ENCODE measurements at regions not wholly inside any gene's neighbourhood (a gene's known extent, or its start where the extent isn't known, plus 50 kb on each side); places are given as distances from the start of the nearest gene placed in this dataset.

- intact Hi-C loops (cut with DNase I) = no loop called here
- Histone ChIP-seq H3K4me3 (no peak overlapping the region), H3K27me3 (no peaks in the 10 kb centered on the region), H3K4me1 (no peaks in the 10 kb centered on the region), H3K36me3 (no peaks in the 10 kb centered on the region), H3K9me3 (no peaks in the 10 kb centered on the region), H3K27ac (no peak overlapping the region)
- no peak for DNase-seq (ENCODE audit: low spot score in 2 of 2)
- no peak for TF ChIP-seq CTCF (IDR thresholded peaks at IDR 0.05)
Observed at GRCh38 chr2:5867056-5867455, 174.9 kb downstream of the SOX11 start.

- Histone ChIP-seq H3K9me3 (no peaks in the 10 kb centered on the region), H3K4me1 (no peaks in the 10 kb centered on the region), H3K27ac (no peak overlapping the region), H3K36me3 (no peaks in the 10 kb centered on the region), H3K4me3 (no peak overlapping the region), H3K27me3 (no peaks in the 10 kb centered on the region)
- intact Hi-C loops (cut with DNase I) = no loop called here
- TF ChIP-seq CTCF (IDR thresholded peaks at IDR 0.05) = no peak
- DNase-seq (ENCODE audit: low spot score in 2 of 2) = no peak
Observed at GRCh38 chr2:5868931-5869330, 176.7 kb downstream of the SOX11 start.

GRCh38 chr2:5869936-5870335 lies 177.8 kb downstream of the SOX11 start:
- H3K4me1 ChIP-seq = no peaks in the 10 kb centered on the region
- no peaks in the 10 kb centered on the region for H3K36me3 ChIP-seq
- no peak for DNase-seq (ENCODE audit: low spot score in 2 of 2)
- H3K9me3 ChIP-seq = no peaks in the 10 kb centered on the region
- no peak for TF ChIP-seq CTCF (IDR thresholded peaks at IDR 0.05)
- no peak overlapping the region for H3K27ac ChIP-seq
- no peaks in the 10 kb centered on the region for H3K27me3 ChIP-seq
- no peak overlapping the region for H3K4me3 ChIP-seq
- intact Hi-C loops (cut with DNase I) = no loop called here

GRCh38 chr2:5877360-5877759 lies 185.2 kb downstream of the SOX11 start:
- H3K9me3 ChIP-seq = no peaks in the 10 kb centered on the region
- H3K27me3 ChIP-seq = no peaks in the 10 kb centered on the region
- no peak for TF ChIP-seq CTCF (IDR thresholded peaks at IDR 0.05)
- no peaks in the 10 kb centered on the region for H3K36me3 ChIP-seq
- no peaks in the 10 kb centered on the region for H3K4me1 ChIP-seq
- DNase-seq (ENCODE audit: low spot score in 2 of 2) = no peak
- intact Hi-C loops (cut with DNase I) = no loop called here
- no peak overlapping the region for H3K4me3 ChIP-seq
- no peak overlapping the region for H3K27ac ChIP-seq

- H3K9me3 ChIP-seq = no peaks in the 10 kb centered on the region
- H3K4me3 ChIP-seq = no peak overlapping the region
- no peaks in the 10 kb centered on the region for H3K36me3 ChIP-seq
- no peaks in the 10 kb centered on the region for H3K27me3 ChIP-seq
- no peak for TF ChIP-seq CTCF (IDR thresholded peaks at IDR 0.05)
- intact Hi-C loops (cut with DNase I) = no loop called here
- H3K27ac ChIP-seq = no peak overlapping the region
- DNase-seq (ENCODE audit: low spot score in 2 of 2) = no peak
- no peaks in the 10 kb centered on the region for H3K4me1 ChIP-seq
Observed at GRCh38 chr2:5885451-5886173, 193.4 kb downstream of the SOX11 start.

GRCh38 chr2:5886462-5886861 lies 194.3 kb downstream of the SOX11 start:
- H3K4me3 ChIP-seq = no peak overlapping the region
- H3K27me3 ChIP-seq = no peaks in the 10 kb centered on the region
- TF ChIP-seq CTCF (IDR thresholded peaks at IDR 0.05) = no peak
- H3K27ac ChIP-seq = no peak overlapping the region
- H3K36me3 ChIP-seq = no peaks in the 10 kb centered on the region
- no peak for DNase-seq (ENCODE audit: low spot score in 2 of 2)
- intact Hi-C loops (cut with DNase I) = no loop called here
- no peaks in the 10 kb centered on the region for H3K4me1 ChIP-seq
- H3K9me3 ChIP-seq = no peaks in the 10 kb centered on the region
